ENCODE measurements at regions not wholly inside any gene's neighbourhood (a gene's known extent, or its start where the extent isn't known, plus 50 kb on each side); places are given as distances from the start of the nearest gene placed in this dataset.
A peak's percentile ranks its signal among the peaks of the same experiment; 100 is the strongest.
"Not testable (repeated sequence)": the region's sequence is repeated elsewhere in the genome, so short reads cannot be mapped to it uniquely, and the experiment has no call there.

GRCh38 chrX:71822314-71822713 is 59.2 kb downstream of the CXorf49B start:
- not testable (repeated sequence) for DNase-seq (ENCODE audit: low spot score)

- no peak for DNase-seq (ENCODE audit: low spot score)
Observed at GRCh38 chrX:71823391-71824057, 60.4 kb downstream of the CXorf49B start.

DNA sequence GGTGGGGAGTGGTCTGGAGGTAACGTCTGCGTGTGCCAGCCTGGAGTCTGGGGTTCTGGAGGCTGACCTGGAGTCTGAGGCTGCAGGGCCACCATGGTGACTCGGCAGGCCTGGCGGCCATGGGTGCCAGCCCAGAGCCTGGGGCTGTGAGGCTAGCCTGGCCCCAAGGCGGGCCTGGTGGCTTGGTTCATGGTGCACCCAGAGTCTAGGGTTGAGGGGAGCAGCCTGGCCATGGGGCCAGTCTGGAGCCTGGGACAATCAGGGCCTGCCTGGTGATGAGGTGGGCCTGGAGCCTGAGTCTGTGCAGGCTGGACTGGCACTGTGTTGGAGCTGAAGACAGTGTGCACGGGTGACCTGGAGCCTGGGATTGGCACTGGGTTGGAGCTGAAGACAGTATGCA is 64.9 kb downstream of the CXorf49B start:
- no peak for DNase-seq (ENCODE audit: low spot score)

DNA sequence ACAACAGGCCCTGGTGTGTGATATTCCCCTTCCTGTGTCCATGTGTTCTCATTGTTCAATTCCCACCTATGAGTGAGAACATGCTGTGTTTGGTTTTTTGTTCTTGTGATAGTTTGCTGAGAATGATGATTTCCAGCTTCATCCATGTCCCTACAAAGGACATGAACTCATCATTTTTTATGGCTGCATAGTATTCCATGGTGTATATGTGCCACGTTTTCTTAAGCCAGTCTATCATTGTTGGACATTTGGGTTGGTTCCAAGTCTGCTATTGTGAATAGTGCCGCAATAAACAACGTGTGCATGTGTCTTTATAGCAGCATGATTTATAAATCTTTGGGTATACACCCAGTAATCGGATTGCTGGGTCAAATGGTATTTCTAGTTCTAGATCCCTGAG is 72.6 kb upstream of the NHSL2 start:
- DNase-seq (ENCODE audit: low spot score) = not testable (repeated sequence)

DNA sequence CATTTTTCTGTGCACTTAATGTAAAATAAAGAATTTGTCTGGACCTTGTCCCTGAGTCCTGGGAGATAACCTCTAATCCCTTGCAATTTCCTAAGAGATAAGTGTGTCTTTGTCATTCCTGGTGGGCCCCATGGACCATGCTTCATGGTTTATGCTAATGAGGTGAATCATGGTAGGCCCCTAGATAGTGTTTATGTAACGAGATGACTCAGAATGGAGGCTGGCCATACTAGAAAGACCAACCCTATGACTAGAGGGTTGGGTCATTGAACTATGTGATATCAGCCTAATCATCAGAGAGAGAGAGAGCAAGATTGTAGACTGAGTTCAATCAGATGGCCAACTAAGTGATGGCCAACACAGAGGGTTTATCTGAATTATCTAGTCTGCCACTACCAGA is 64.2 kb upstream of the NHSL2 start:
- DNase-seq (ENCODE audit: low spot score) = no peak

- DNase-seq (ENCODE audit: low spot score) = no peak
Observed at GRCh38 chrX:71852182-71852581, 58.5 kb upstream of the NHSL2 start.

DNA sequence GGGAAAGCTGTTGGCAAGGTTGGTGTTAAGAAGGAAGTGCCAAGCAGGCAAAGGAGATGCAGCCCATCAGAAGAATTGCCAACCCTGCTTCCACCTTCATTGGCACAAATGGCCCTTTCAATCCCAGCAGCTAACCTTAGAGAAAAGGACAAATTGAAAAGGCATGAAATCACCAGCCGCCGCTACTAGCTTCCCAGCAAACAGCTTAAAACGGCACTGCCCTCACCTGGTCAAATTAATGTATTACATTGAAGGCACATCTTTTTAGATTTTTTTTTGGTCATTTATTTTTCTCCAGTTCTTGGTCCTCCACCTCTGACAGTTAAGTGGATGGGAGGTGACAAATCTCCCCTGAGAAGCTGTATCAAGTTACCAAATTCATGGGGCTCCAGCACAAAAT is 51.0 kb upstream of the NHSL2 start:
- peak; percentile 5 for DNase-seq (ENCODE audit: low spot score)
